HepG2 (cell line): ENCODE measurements at regions not wholly inside any gene's neighbourhood (a gene's known extent, or its start where the extent isn't known, plus 50 kb on each side); places are given as distances from the start of the nearest gene placed in this dataset.

ENCODE experiments used
- ATAC-seq: fragments of 200-7000 bp; cut with Tn5 transposase; 3 replicates; pipeline ENCODE4 v1.9.1; 2020; ENCODE audit warnings: mild to moderate bottlenecking, moderate library complexity
- BruUV-seq: library from RNA; stranded (reverse); fragments of 400-500 nt; replicated peaks from 2 replicates; lab custom pipeline; 2021; lab: Mats Ljungman, UMichigan
- CTCF ChIA-PET: fragments of 300-600 bp; formaldehyde crosslinking; extraction: SDS; loops from one replicate; lab custom pipeline; 2021; ENCODE audit warnings: low total read pairs, inconsistent platforms, low intra/inter-chr PET ratio; lab: Yijun Ruan, JAX
- POLR2A ChIA-PET: fragments of 350-600 bp; sonication (Branson Sonifier 250); formaldehyde crosslinking; loops from one replicate; lab custom pipeline; 2020; ENCODE audit warnings: antibody characterized with exemption, inconsistent platforms; lab: Yijun Ruan, JAX
- DNase-seq: peaks from one replicate; pipeline ENCODE4 v3.0.0-alpha.2; 2015; ENCODE audit warnings: low spot score
- FAIRE-seq: peaks from 3 replicates; lab custom pipeline; 2011; peaks lifted over from hg19 to GRCh38; lab: Jason Lieb, UNC
- H2AFZ ChIP-seq: one replicate; pipeline ENCODE4 v1.6.1; 2011; ENCODE audit warnings: low read length, inconsistent platforms
- H3K27ac ChIP-seq: fragments of 300-600 bp; 3 replicates; pipeline ENCODE4 v1.8.0; 2011; ENCODE audit warnings: mixed run types, mild to moderate bottlenecking, mixed read lengths, low read length, inconsistent platforms; ENCODE audit not compliant: insufficient read depth; ENCODE audit errors: extremely low read length
- H3K27me3 ChIP-seq, 2 experiments: fragments of 200-600 bp in 1 of 2; 2 replicates in 1 of 2; 3 replicates in 1 of 2; pipeline versions ENCODE4 v1.6.0 to v1.8.0; 2011; ENCODE audit warnings: low read length in 2 of 2, mild to moderate bottlenecking in 2 of 2, moderate library complexity in 2 of 2, inconsistent platforms in 1 of 2; ENCODE audit not compliant: insufficient read depth in 2 of 2, control insufficient read depth in 1 of 2
- H3K36me3 ChIP-seq, 2 experiments: fragments of 200-600 bp in 1 of 2; replicated peaks in 1 of 2; 2 replicates in 1 of 2; 3 replicates in 1 of 2; pipeline versions ENCODE4 v1.5.1 to v1.8.0; 2011; ENCODE audit warnings: low read length in 2 of 2, inconsistent platforms in 1 of 2; ENCODE audit not compliant: insufficient read depth in 2 of 2, control insufficient read depth in 1 of 2
- H3K4me1 ChIP-seq: 2 replicates; pipeline ENCODE4 v1.5.1; 2012; ENCODE audit warnings: low read length, inconsistent platforms; ENCODE audit not compliant: insufficient read depth
- H3K4me2 ChIP-seq: 2 replicates; pipeline ENCODE4 v1.6.0; 2011; ENCODE audit warnings: low read depth, low read length, inconsistent platforms
- H3K4me3 ChIP-seq, 3 experiments: fragments of 200-600 bp in 1 of 3; sonication (generic), shearing (Covaris generic) in 1 of 3; replicated peaks in 1 of 3; 2 replicates each; pipeline ENCODE4 v1.5.1; 2011 to 2016; ENCODE audit warnings: low read length in 3 of 3, inconsistent platforms in 2 of 3, low read depth in 2 of 3, mild to moderate bottlenecking in 2 of 3, control low read depth in 1 of 3, mixed read lengths in 1 of 3; ENCODE audit not compliant: insufficient read depth in 1 of 3
- H3K79me2 ChIP-seq: one replicate; pipeline ENCODE4 v1.6.1; 2011; ENCODE audit warnings: low read length, inconsistent platforms; ENCODE audit not compliant: insufficient read depth
- H3K9ac ChIP-seq: 2 replicates; pipeline ENCODE4 v1.6.0; 2011; ENCODE audit warnings: mild to moderate bottlenecking, low read depth, low read length, inconsistent platforms; ENCODE audit not compliant: insufficient read depth
- H3K9me3 ChIP-seq: 2 replicates; pipeline ENCODE4 v1.5.1; 2012; ENCODE audit warnings: mild to moderate bottlenecking, low read length
- H4K20me1 ChIP-seq: 2 replicates; pipeline ENCODE4 v1.6.0; 2011; ENCODE audit warnings: inconsistent platforms, mild to moderate bottlenecking, low read length, moderate library complexity; ENCODE audit not compliant: insufficient read depth
- CBX5 ChIP-seq: sonication (generic); formaldehyde crosslinking; IDR thresholded peaks from 2 replicates; pipeline ENCODE4 v1.4.0; 2020; ENCODE audit warnings: missing genetic modification reagents, borderline replicate concordance
- FOXC1 ChIP-seq: sonication (generic); formaldehyde crosslinking; IDR thresholded peaks from 2 replicates; pipeline ENCODE4 v1.8.0; 2022; ENCODE audit warnings: mild to moderate bottlenecking, missing genetic modification reagents, borderline replicate concordance
- IRF9 ChIP-seq: sonication (generic); formaldehyde crosslinking; IDR thresholded peaks from 2 replicates; pipeline ENCODE4 v1.8.0; 2022; ENCODE audit warnings: missing genetic modification reagents, mild to moderate bottlenecking, borderline replicate concordance
- KAT8 ChIP-seq: IDR thresholded peaks from 2 replicates; pipeline ENCODE4 v1.6.1; 2016; ENCODE audit warnings: missing genetic modification reagents, missing compliant biosample characterization
- NPAS2 ChIP-seq: sonication (generic); formaldehyde crosslinking; IDR thresholded peaks from 2 replicates; pipeline ENCODE4 v1.8.0; 2022; ENCODE audit warnings: mild to moderate bottlenecking, missing genetic modification reagents, borderline replicate concordance
- PREB ChIP-seq: sonication (generic); formaldehyde crosslinking; IDR thresholded peaks from 2 replicates; pipeline ENCODE4 v1.4.0; 2020; ENCODE audit warnings: missing genetic modification reagents
- SMYD3 ChIP-seq: sonication (generic); formaldehyde crosslinking; IDR thresholded peaks from 2 replicates; pipeline ENCODE4 v1.8.1; 2023; ENCODE audit warnings: mild to moderate bottlenecking, missing genetic modification reagents
- TGIF2 ChIP-seq: IDR thresholded peaks from 2 replicates; pipeline ENCODE4 v1.6.1; 2016; ENCODE audit warnings: control low read depth, missing compliant biosample characterization
- TSC22D2 ChIP-seq: sonication (generic); formaldehyde crosslinking; IDR thresholded peaks from 2 replicates; pipeline ENCODE4 v1.5.1; 2020; ENCODE audit warnings: missing genetic modification reagents, mild to moderate bottlenecking, borderline replicate concordance
- ZNF205 ChIP-seq: IDR thresholded peaks from 2 replicates; pipeline ENCODE4 v1.6.1; 2018; ENCODE audit warnings: missing biosample characterization, missing genetic modification reagents
- ZNF264 ChIP-seq: sonication (generic); formaldehyde crosslinking; IDR thresholded peaks from 2 replicates; pipeline ENCODE4 v1.4.0; 2020; ENCODE audit warnings: missing genetic modification reagents
- ZNF337 ChIP-seq: sonication (generic); formaldehyde crosslinking; IDR thresholded peaks from 2 replicates; pipeline ENCODE4 v1.5.1; 2020; ENCODE audit warnings: missing genetic modification reagents, low read depth, mild to moderate bottlenecking, borderline replicate concordance
- ZNF441 ChIP-seq: sonication (generic); formaldehyde crosslinking; IDR thresholded peaks from 2 replicates; pipeline ENCODE4 v1.7.0; 2021; ENCODE audit warnings: missing genetic modification reagents, borderline replicate concordance
- ZNF496 ChIP-seq: sonication (generic); formaldehyde crosslinking; IDR thresholded peaks from 2 replicates; pipeline ENCODE4 v1.8.1; 2023; ENCODE audit warnings: mild to moderate bottlenecking, moderate library complexity, missing genetic modification reagents; ENCODE audit not compliant: insufficient replicate concordance
- ZNF558 ChIP-seq: sonication (generic); formaldehyde crosslinking; IDR thresholded peaks from 2 replicates; pipeline ENCODE4 v1.9.0; 2022; ENCODE audit warnings: mild to moderate bottlenecking, missing genetic modification reagents, borderline replicate concordance
- ZNF761 ChIP-seq: sonication (generic); formaldehyde crosslinking; conservative IDR thresholded peaks from 2 replicates; pipeline ENCODE4 v1.4.0; 2020; ENCODE audit warnings: mild to moderate bottlenecking, missing genetic modification reagents
- WGBS: methylation state at CpG from one replicate; pipeline ENCODE4 v1.1.6; 2017; ENCODE audit warnings: low lambda C conversion rate; 5-methylcytosine and 5-hydroxymethylcytosine counted together
- in situ Hi-C: cut with HindIII; loops from 2 replicates; pipeline ENCODE4 v1.10.0; 2017; ENCODE audit warnings: low pct_unique_long_range_greater_than_20kb; ENCODE audit not compliant: extremely low pct_ligation_motif_present
- intact Hi-C: fragments of 100-400 bp; cut with micrococcal nuclease; formaldehyde crosslinking; loops from one replicate; pipeline ENCODE4 v1.10.0; 2022; ENCODE audit not compliant: unreplicated experiment
- TF ChIP-seq, protein P1 (sequence below): sonication (generic); formaldehyde crosslinking; IDR thresholded peaks from 2 replicates; pipeline ENCODE4 v1.4.0; 2020; ENCODE audit warnings: missing genetic modification reagents
- TF ChIP-seq, protein P2 (sequence below): sonication (generic); formaldehyde crosslinking; conservative IDR thresholded peaks from 2 replicates; pipeline ENCODE4 v1.8.0; 2022; ENCODE audit warnings: mild to moderate bottlenecking, moderate library complexity, missing genetic modification reagents

GRCh38 chr5:104599726-104600125 is 1037.1 kb upstream of the NUDT12 start (continued):
- no peak for TF ChIP-seq NPAS2
- TF ChIP-seq ZNF205 (CRISPR knock-in tag), result no peak
- TF ChIP-seq PREB (CRISPR knock-in tag), result no peak
- TF ChIP-seq TGIF2 (CRISPR knock-in tag), result no peak

DNA sequence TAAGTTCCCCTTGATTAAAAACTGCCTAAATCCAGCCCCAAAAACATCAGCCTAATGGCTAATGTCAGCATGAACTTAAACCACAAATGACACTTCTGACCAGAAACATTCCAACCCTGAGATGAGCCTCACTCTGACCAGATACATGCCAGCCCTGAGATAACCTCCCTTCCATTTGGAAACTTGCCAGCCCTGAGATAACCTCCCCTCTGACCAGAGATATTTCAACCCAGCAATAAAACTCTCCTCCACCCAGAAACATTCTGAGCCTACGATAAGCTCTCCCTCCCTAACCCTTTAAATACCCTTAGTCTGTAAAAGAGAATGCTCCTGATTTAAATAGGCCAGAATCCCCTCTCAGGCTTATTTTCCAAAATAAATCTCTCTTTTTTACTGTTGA is 1035.7 kb upstream of the NUDT12 start:
- Histone ChIP-seq H3K4me1 (no peaks in the 10 kb centered on the region), H3K4me2 (no peak overlapping the region), H3K4me3 (no peak overlapping the region), H3K9ac (no peak overlapping the region), H3K9me3 (peaks cover 11% of the 10 kb centered on the region), H3K36me3 (no peaks in the 10 kb centered on the region), H3K27ac (no peak overlapping the region), H3K79me2 (no peaks in the 10 kb centered on the region), H2AFZ (no peak overlapping the region)
- BruUV-seq, result no TSS peak
- intact Hi-C loops (no loop called here), in situ Hi-C loops (no loop called here)
- WGBS, result 0% methylated on average over 1 of the region's 1 CpG
- no peak for DNase-seq
- POLR2A ChIA-PET, result no interaction called here
- no peak for TF ChIP-seq TSC22D2 (CRISPR knock-in tag)
- TF ChIP-seq ZNF337 (CRISPR knock-in tag), result no peak
- TF ChIP-seq ZNF441, result no peak
- no peak for TF ChIP-seq SMYD3 (CRISPR knock-in tag)
- TF ChIP-seq, protein P1, sequence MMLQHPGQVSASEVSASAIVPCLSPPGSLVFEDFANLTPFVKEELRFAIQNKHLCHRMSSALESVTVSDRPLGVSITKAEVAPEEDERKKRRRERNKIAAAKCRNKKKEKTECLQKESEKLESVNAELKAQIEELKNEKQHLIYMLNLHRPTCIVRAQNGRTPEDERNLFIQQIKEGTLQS, result no peak
- TF ChIP-seq FOXC1 (CRISPR knock-in tag), result no peak
- TF ChIP-seq IRF9, result no peak
- no peak for TF ChIP-seq ZNF264
- TF ChIP-seq, protein P2, sequence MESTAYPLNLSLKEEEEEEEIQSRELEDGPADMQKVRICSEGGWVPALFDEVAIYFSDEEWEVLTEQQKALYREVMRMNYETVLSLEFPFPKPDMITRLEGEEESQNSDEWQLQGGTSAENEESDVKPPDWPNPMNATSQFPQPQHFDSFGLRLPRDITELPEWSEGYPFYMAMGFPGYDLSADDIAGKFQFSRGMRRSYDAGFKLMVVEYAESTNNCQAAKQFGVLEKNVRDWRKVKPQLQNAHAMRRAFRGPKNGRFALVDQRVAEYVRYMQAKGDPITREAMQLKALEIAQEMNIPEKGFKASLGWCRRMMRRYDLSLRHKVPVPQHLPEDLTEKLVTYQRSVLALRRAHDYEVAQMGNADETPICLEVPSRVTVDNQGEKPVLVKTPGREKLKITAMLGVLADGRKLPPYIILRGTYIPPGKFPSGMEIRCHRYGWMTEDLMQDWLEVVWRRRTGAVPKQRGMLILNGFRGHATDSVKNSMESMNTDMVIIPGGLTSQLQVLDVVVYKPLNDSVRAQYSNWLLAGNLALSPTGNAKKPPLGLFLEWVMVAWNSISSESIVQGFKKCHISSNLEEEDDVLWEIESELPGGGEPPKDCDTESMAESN (CRISPR knock-in tag), result no peak
- TF ChIP-seq KAT8 (CRISPR knock-in tag), result no peak
- TF ChIP-seq ZNF558, result no peak
- no peak for TF ChIP-seq CBX5 (CRISPR knock-in tag)
- TF ChIP-seq ZNF496 (CRISPR knock-in tag), result no peak
- no peak for TF ChIP-seq ZNF761
- TF ChIP-seq, all 625 proteins: peak for 0
- no peaks in the 10 kb centered on the region for H4K20me1 ChIP-seq
- CTCF ChIA-PET, result no interaction called here
- ATAC-seq, result no peak
- H3K27me3 ChIP-seq, result no peaks in the 10 kb centered on the region
- FAIRE-seq, result no peak
